Activated CD4-positive, alpha-beta T cell treated with anti-CD3 and anti-CD28 coated beads for 1 hour (primary cell): ENCODE measurements at regions not wholly inside any gene's neighbourhood (a gene's known extent, or its start where the extent isn't known, plus 50 kb on each side); places are given as distances from the start of the nearest gene placed in this dataset.
"Not testable (repeated sequence)": the region's sequence is repeated elsewhere in the genome, so short reads cannot be mapped to it uniquely, and the experiment has no call there.

ENCODE experiments used
- DNase-seq: peaks from one replicate; pipeline ENCODE4 v3.0.0-alpha.2; 2020

GRCh38 chr9:110068212-110068611 lies 139.7 kb downstream of the C9orf152 start:
- DNase-seq: no peak

GRCh38 chr9:110069326-110070248 lies 138.4 kb downstream of the C9orf152 start:
- no peak for DNase-seq

GRCh38 chr9:110072597-110073355 lies 135.2 kb downstream of the C9orf152 start:
- DNase-seq: no peak

- no peak for DNase-seq
These were observed 134.5 kb downstream of the C9orf152 start for GRCh38 chr9:110073356-110073905.

- no peak for DNase-seq
These were observed 130.8 kb downstream of the C9orf152 start for GRCh38 chr9:110076894-110077725.

- no peak for DNase-seq
These were observed 130.0 kb downstream of the C9orf152 start for GRCh38 chr9:110077925-110078324.

- no peak for DNase-seq
These were observed 129.4 kb downstream of the C9orf152 start for GRCh38 chr9:110078604-110079003.

- DNase-seq: no peak
These were observed 126.6 kb downstream of the C9orf152 start for GRCh38 chr9:110081395-110081794.

- DNase-seq: no peak
These were observed 124.1 kb downstream of the C9orf152 start for GRCh38 chr9:110083866-110084265.

- no peak for DNase-seq
These were observed 121.4 kb downstream of the C9orf152 start for GRCh38 chr9:110086537-110086936.

- no peak for DNase-seq
These were observed 120.4 kb downstream of the C9orf152 start for GRCh38 chr9:110087605-110088004.

- no peak for DNase-seq
These were observed 119.9 kb downstream of the C9orf152 start for GRCh38 chr9:110088099-110088498.

- no peak for DNase-seq
These were observed 118.1 kb downstream of the C9orf152 start for GRCh38 chr9:110089681-110090370.

- DNase-seq: no peak
These were observed 115.2 kb downstream of the C9orf152 start for GRCh38 chr9:110092792-110093191.

- DNase-seq: no peak
These were observed 114.5 kb downstream of the C9orf152 start for GRCh38 chr9:110093417-110093816.

GRCh38 chr9:110093871-110094270 lies 114.1 kb downstream of the C9orf152 start:
- DNase-seq: no peak

- DNase-seq: no peak
These were observed 112.8 kb downstream of the C9orf152 start for GRCh38 chr9:110095161-110095595.

- DNase-seq: no peak
These were observed 112.2 kb downstream of the C9orf152 start for GRCh38 chr9:110095776-110096175.

- not testable (repeated sequence) for DNase-seq
These were observed 111.3 kb downstream of the C9orf152 start for GRCh38 chr9:110096674-110097073.

GRCh38 chr9:110099236-110100095 lies 108.5 kb downstream of the C9orf152 start:
- DNase-seq: no peak
